ENCODE measurements at regions not wholly inside any gene's neighbourhood (a gene's known extent, or its start where the extent isn't known, plus 50 kb on each side); places are given as distances from the start of the nearest gene placed in this dataset.

DNA sequence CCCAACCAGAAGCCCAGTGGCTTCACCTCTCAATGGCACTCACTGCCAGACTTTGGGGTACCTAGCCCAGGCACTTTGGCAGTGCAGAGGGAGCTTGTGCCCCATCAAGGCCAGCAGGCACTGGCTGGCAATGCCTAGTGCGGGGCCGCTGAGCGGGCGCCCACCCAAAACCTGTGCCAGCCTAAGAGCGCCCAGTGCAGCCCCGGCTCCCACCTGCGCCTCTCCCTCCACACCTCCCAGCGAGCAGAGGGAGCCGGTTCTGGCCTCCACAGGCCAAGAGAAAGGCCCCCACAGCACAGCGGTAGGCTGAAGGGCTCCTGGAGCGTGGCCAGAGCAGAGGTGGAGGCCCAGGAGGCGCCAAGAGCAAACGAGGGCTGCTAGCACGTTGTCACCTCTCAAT, 930.8 kb downstream of the IPMK start:
- Histone ChIP-seq H3K4me2 (no peak overlapping the region), H3K9me3 (no peaks in the 10 kb centered on the region), H3K36me3 (replicated peaks in 1 of 2; ENCODE audit: control insufficient read depth in 1 of 2, insufficient read depth in 2 of 2, low read length in 1 of 2) (no peaks in the 10 kb centered on the region), H3K9ac (no peak overlapping the region), H3F3A (replicated peaks; ENCODE audit: insufficient read depth) (no peaks in the 10 kb centered on the region), H3K27ac (ENCODE audit: low read depth in 2 of 2, low read length in 1 of 2) (no peak overlapping the region), H3K4me3 (ENCODE audit: low read depth in 2 of 2, low read length in 1 of 2) (no peak overlapping the region), H3K27me3 (ENCODE audit: insufficient read depth) (no peaks in the 10 kb centered on the region), H3K79me2 (ENCODE audit: insufficient read depth) (no peaks in the 10 kb centered on the region), H4K20me1 (ENCODE audit: insufficient read depth) (no peaks in the 10 kb centered on the region), H3K4me1 (ENCODE audit: control insufficient read depth in 1 of 2, insufficient read depth in 2 of 2, low read depth in 1 of 2, low read length in 1 of 2) (no peaks in the 10 kb centered on the region), H3K9me2 (no peaks in the 10 kb centered on the region), H2AFZ (ENCODE audit: low read depth) (no peak overlapping the region)
- WGBS (ENCODE audit: low lambda C conversion rate) = 37% methylated on average over 5 of the region's 14 CpGs
- TF ChIP-seq, protein P1, sequence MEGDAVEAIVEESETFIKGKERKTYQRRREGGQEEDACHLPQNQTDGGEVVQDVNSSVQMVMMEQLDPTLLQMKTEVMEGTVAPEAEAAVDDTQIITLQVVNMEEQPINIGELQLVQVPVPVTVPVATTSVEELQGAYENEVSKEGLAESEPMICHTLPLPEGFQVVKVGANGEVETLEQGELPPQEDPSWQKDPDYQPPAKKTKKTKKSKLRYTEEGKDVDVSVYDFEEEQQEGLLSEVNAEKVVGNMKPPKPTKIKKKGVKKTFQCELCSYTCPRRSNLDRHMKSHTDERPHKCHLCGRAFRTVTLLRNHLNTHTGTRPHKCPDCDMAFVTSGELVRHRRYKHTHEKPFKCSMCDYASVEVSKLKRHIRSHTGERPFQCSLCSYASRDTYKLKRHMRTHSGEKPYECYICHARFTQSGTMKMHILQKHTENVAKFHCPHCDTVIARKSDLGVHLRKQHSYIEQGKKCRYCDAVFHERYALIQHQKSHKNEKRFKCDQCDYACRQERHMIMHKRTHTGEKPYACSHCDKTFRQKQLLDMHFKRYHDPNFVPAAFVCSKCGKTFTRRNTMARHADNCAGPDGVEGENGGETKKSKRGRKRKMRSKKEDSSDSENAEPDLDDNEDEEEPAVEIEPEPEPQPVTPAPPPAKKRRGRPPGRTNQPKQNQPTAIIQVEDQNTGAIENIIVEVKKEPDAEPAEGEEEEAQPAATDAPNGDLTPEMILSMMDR (IDR thresholded peaks at IDR 0.05) = no peak
- POLR2A ChIA-PET = no interaction called here
- CTCF ChIA-PET = interaction anchor here (2.0 kb wide), 1 partner anchor 320 kb away, joined by 18 read pairs; no protein-coding TSS in a partner anchor
- no peak for DNase-seq

DNA sequence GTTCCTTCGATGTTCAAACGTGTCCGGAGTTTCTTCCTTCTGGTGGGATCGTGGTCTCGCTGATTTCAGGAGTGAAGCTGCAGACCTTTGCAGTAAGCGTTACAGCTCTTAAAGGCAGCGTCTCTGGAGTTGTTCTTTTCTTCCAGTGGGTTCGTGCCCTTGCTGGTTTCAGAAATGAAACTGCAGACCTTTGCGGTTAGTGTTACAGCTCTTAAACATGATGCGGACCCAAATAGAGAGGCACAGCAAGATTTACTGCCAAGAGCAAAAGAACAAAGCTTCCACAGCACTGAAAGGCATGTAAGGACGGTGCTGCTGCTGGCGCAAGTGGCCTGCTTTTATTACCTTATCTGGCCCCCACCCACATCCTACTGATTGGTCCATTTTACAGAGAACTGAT, 931.4 kb downstream of the IPMK start:
- WGBS (ENCODE audit: low lambda C conversion rate) = 40% methylated on average over 12 of the region's 12 CpGs
- Histone ChIP-seq H3K4me2 (no peak overlapping the region), H3F3A (replicated peaks; ENCODE audit: insufficient read depth) (no peaks in the 10 kb centered on the region), H3K9me2 (no peaks in the 10 kb centered on the region), H3K9ac (no peak overlapping the region), H4K20me1 (ENCODE audit: insufficient read depth) (no peaks in the 10 kb centered on the region), H3K4me3 (ENCODE audit: low read depth in 2 of 2, low read length in 1 of 2) (no peak overlapping the region), H3K79me2 (ENCODE audit: insufficient read depth) (no peaks in the 10 kb centered on the region), H2AFZ (ENCODE audit: low read depth) (no peak overlapping the region), H3K27ac (ENCODE audit: low read depth in 2 of 2, low read length in 1 of 2) (no peak overlapping the region), H3K9me3 (no peaks in the 10 kb centered on the region), H3K27me3 (ENCODE audit: insufficient read depth) (no peaks in the 10 kb centered on the region), H3K4me1 (ENCODE audit: control insufficient read depth in 1 of 2, insufficient read depth in 2 of 2, low read depth in 1 of 2, low read length in 1 of 2) (no peaks in the 10 kb centered on the region), H3K36me3 (replicated peaks in 1 of 2; ENCODE audit: control insufficient read depth in 1 of 2, insufficient read depth in 2 of 2, low read length in 1 of 2) (no peaks in the 10 kb centered on the region)
- no peak for DNase-seq
- ChIA-PET CTCF (interaction anchor here (2.0 kb wide), 1 partner anchor 321 kb away, joined by 18 read pairs; no protein-coding TSS in a partner anchor), POLR2A (no interaction called here)
- no peak for TF ChIP-seq CHD2 (IDR thresholded peaks at IDR 0.05; ENCODE audit: low read length, partially characterized antibody)
- TF ChIP-seq, protein P2, sequence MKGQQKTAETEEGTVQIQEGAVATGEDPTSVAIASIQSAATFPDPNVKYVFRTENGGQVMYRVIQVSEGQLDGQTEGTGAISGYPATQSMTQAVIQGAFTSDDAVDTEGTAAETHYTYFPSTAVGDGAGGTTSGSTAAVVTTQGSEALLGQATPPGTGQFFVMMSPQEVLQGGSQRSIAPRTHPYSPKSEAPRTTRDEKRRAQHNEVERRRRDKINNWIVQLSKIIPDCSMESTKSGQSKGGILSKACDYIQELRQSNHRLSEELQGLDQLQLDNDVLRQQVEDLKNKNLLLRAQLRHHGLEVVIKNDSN (IDR thresholded peaks at IDR 0.05; ENCODE audit: borderline replicate concordance, low read depth) = no peak

DNA sequence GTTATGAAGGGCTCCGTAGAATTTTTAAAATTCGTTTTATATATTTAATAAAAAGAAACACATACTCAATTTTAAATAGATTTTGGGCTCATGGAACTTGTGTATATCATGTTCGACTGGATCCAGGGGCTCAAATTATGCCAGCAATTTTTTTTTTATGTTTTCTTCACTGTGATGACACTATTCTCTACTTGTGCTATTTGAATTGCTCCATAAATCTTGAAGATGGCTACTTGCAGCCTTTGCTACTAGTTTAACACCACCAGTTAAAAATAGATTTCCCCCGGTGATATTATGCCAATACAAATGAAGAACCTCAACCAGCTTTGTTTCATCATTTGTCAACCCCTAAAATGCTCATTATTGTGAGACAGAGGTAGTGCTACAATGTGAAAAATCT, 933.2 kb downstream of the IPMK start:
- no peaks in the 10 kb centered on the region for H4K20me1 ChIP-seq (ENCODE audit: insufficient read depth)
- H3K9me2 ChIP-seq = no peaks in the 10 kb centered on the region
- no peak overlapping the region for H3K4me2 ChIP-seq
- H3K79me2 ChIP-seq (ENCODE audit: insufficient read depth) = no peaks in the 10 kb centered on the region
- no peak overlapping the region for H2AFZ ChIP-seq (ENCODE audit: low read depth)
- CTCF ChIA-PET = interaction anchor here (0.7 kb wide), 1 partner anchor 323 kb away, joined by 5 read pairs; no protein-coding TSS in a partner anchor
- no peaks in the 10 kb centered on the region for H3K36me3 ChIP-seq (replicated peaks in 1 of 2; ENCODE audit: control insufficient read depth in 1 of 2, insufficient read depth in 2 of 2, low read length in 1 of 2)
- H3F3A ChIP-seq (replicated peaks; ENCODE audit: insufficient read depth) = no peaks in the 10 kb centered on the region
- no peak for DNase-seq
- no peaks in the 10 kb centered on the region for H3K9me3 ChIP-seq
- H3K4me3 ChIP-seq (ENCODE audit: low read depth in 2 of 2, low read length in 1 of 2) = no peak overlapping the region
- no peaks in the 10 kb centered on the region for H3K27me3 ChIP-seq (ENCODE audit: insufficient read depth)
- H3K9ac ChIP-seq = no peak overlapping the region
- TF ChIP-seq EZH2phosphoT487 (IDR thresholded peaks at IDR 0.05; ENCODE audit: borderline replicate concordance, low read depth) (no peak), SIN3A (IDR thresholded peaks at IDR 0.05; ENCODE audit: borderline replicate concordance, low read depth, low read length) (no peak), NRF1 (IDR thresholded peaks at IDR 0.05; ENCODE audit: low read depth, low read length) (no peak), TAF1 (IDR thresholded peaks at IDR 0.05; ENCODE audit: borderline replicate concordance, low read depth, low read length) (no peak), EP300 (IDR thresholded peaks at IDR 0.05; ENCODE audit: borderline replicate concordance in 1 of 2, low read depth in 1 of 2, low read length in 1 of 2) (no peak), RFX5 (IDR thresholded peaks at IDR 0.05; ENCODE audit: low read length) (no peak), POLR2AphosphoS5 (IDR thresholded peaks at IDR 0.05; ENCODE audit: low read depth, low read length) (no peak), CHD2 (IDR thresholded peaks at IDR 0.05; ENCODE audit: low read length, partially characterized antibody) (no peak), RAD21 (IDR thresholded peaks at IDR 0.05; ENCODE audit: low read length) (no peak), TEAD4 (IDR thresholded peaks at IDR 0.05; ENCODE audit: borderline replicate concordance, insufficient read depth) (no peak), FOXM1 (IDR thresholded peaks at IDR 0.05; ENCODE audit: low read depth) (no peak), YY1 (IDR thresholded peaks at IDR 0.05; ENCODE audit: low read depth) (no peak), ELF1 (IDR thresholded peaks at IDR 0.05) (no peak), TCF12 (IDR thresholded peaks at IDR 0.05) (no peak), RCOR1 (IDR thresholded peaks at IDR 0.05; ENCODE audit: low read length) (no peak)
- TF ChIP-seq, protein P3, sequence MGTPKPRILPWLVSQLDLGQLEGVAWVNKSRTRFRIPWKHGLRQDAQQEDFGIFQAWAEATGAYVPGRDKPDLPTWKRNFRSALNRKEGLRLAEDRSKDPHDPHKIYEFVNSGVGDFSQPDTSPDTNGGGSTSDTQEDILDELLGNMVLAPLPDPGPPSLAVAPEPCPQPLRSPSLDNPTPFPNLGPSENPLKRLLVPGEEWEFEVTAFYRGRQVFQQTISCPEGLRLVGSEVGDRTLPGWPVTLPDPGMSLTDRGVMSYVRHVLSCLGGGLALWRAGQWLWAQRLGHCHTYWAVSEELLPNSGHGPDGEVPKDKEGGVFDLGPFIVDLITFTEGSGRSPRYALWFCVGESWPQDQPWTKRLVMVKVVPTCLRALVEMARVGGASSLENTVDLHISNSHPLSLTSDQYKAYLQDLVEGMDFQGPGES (IDR thresholded peaks at IDR 0.05; ENCODE audit: low read depth, low read length) = no peak
- 12% methylated on average over 4 of the region's 4 CpGs for WGBS (ENCODE audit: low lambda C conversion rate)
- POLR2A ChIA-PET = no interaction called here
- H3K27ac ChIP-seq (ENCODE audit: low read depth in 2 of 2, low read length in 1 of 2) = no peak overlapping the region
- H3K4me1 ChIP-seq (ENCODE audit: control insufficient read depth in 1 of 2, insufficient read depth in 2 of 2, low read depth in 1 of 2, low read length in 1 of 2) = no peaks in the 10 kb centered on the region
